GM23338 (cell line): ENCODE measurements at regions not wholly inside any gene's neighbourhood (a gene's known extent, or its start where the extent isn't known, plus 50 kb on each side); places are given as distances from the start of the nearest gene placed in this dataset.

Experiments used
- ATAC-seq: fragments of 200-7000 bp; cut with Tn5 transposase; 3 replicates; pipeline ENCODE4 v1.9.1; 2020
- DNase-seq: peaks from one replicate; pipeline ENCODE4 v3.0.0-alpha.2; 2015; ENCODE audit warnings: low spot score
- H2AFZ ChIP-seq: fragments of 200-600 bp; sonication (generic); 2 replicates; pipeline ENCODE4 v1.8.0; 2016; ENCODE audit warnings: antibody characterized with exemption, mild to moderate bottlenecking, moderate library complexity
- H3F3A ChIP-seq: fragments of 200-600 bp; sonication (generic); replicated peaks from 2 replicates; pipeline ENCODE4 v1.8.0; 2017; ENCODE audit warnings: antibody characterized with exemption, mixed run types, low read depth
- H3K27ac ChIP-seq: fragments of 200-600 bp; sonication (generic); 2 replicates; pipeline ENCODE4 v1.6.1; 2016; ENCODE audit warnings: low read depth
- H3K27me3 ChIP-seq: fragments of 200-600 bp; sonication (generic); 2 replicates; pipeline ENCODE4 v1.8.0; 2016; ENCODE audit warnings: mild to moderate bottlenecking, mixed run types, moderate library complexity; ENCODE audit not compliant: insufficient read depth
- H3K36me3 ChIP-seq: fragments of 200-600 bp; sonication (generic); 2 replicates; pipeline ENCODE4 v1.8.0; 2016; ENCODE audit warnings: mild to moderate bottlenecking; ENCODE audit not compliant: insufficient read depth
- H3K4me1 ChIP-seq: fragments of 200-600 bp; sonication (generic); 2 replicates; pipeline ENCODE4 v1.8.0; 2016; ENCODE audit warnings: mild to moderate bottlenecking, moderate library complexity; ENCODE audit not compliant: insufficient read depth
- H3K4me2 ChIP-seq: fragments of 200-600 bp; sonication (generic); 2 replicates; pipeline ENCODE4 v1.7.1; 2017; ENCODE audit warnings: mixed run types
- H3K4me3 ChIP-seq: fragments of 200-600 bp; sonication (generic); 2 replicates; pipeline ENCODE4 v1.6.1; 2016; ENCODE audit warnings: mixed run types
- H3K79me2 ChIP-seq: fragments of 200-600 bp; sonication (generic); replicated peaks from 2 replicates; pipeline ENCODE4 v1.8.0; 2017; ENCODE audit warnings: mild to moderate bottlenecking; ENCODE audit not compliant: insufficient read depth
- H3K9me2 ChIP-seq: fragments of 200-600 bp; sonication (generic); 2 replicates; pipeline ENCODE4 v1.8.0; 2017; ENCODE audit not compliant: insufficient read depth
- H4K20me1 ChIP-seq: fragments of 200-600 bp; sonication (generic); replicated peaks from 2 replicates; pipeline ENCODE4 v1.8.0; 2017; ENCODE audit warnings: mild to moderate bottlenecking; ENCODE audit not compliant: insufficient read depth
- H3K27ac Mint-ChIP-seq: 2 replicates; pipeline ENCODE4 v1.8.0; 2020; ENCODE audit warnings: inconsistent platforms, mild to moderate bottlenecking, moderate library complexity, mixed read lengths
- H3K27me3 Mint-ChIP-seq: 3 replicates; pipeline ENCODE4 v1.8.0; 2022; ENCODE audit warnings: low read depth, mild to moderate bottlenecking, moderate library complexity, mixed read lengths, inconsistent platforms; ENCODE audit not compliant: insufficient read depth, poor library complexity
- H3K36me3 Mint-ChIP-seq: 3 replicates; pipeline ENCODE4 v1.8.0; 2021; ENCODE audit warnings: low read depth, mild to moderate bottlenecking, inconsistent platforms, moderate library complexity, mixed read lengths
- H3K4me1 Mint-ChIP-seq: 3 replicates; pipeline ENCODE4 v1.8.0; 2020; ENCODE audit warnings: mild to moderate bottlenecking, inconsistent platforms, mixed read lengths
- H3K4me3 Mint-ChIP-seq: 3 replicates; pipeline ENCODE4 v1.8.0; 2021; ENCODE audit warnings: moderate library complexity, mild to moderate bottlenecking, inconsistent platforms, mixed read lengths
- H3K9me3 Mint-ChIP-seq: 3 replicates; pipeline ENCODE4 v1.8.0; 2020; ENCODE audit warnings: moderate library complexity, mild to moderate bottlenecking, inconsistent platforms, mixed read lengths
- CREB1 ChIP-seq: fragments of 250-450 bp; sonication (Bioruptor Pico); IDR thresholded peaks from 2 replicates; pipeline ENCODE4 v1.5.0; 2020; ENCODE audit warnings: low read depth, mild to moderate bottlenecking, moderate library complexity
- EZH2 ChIP-seq: fragments of 200-600 bp; sonication (generic); IDR thresholded peaks from one replicate; pipeline ENCODE4 v1.8.0; 2017; ENCODE audit warnings: antibody characterized with exemption, mild to moderate bottlenecking, low read depth; ENCODE audit not compliant: unreplicated experiment
- EZH2phosphoT487 ChIP-seq: fragments of 200-600 bp; sonication (generic); IDR thresholded peaks from one replicate; pipeline ENCODE4 v1.8.1; 2018; ENCODE audit warnings: antibody characterized with exemption; ENCODE audit not compliant: unreplicated experiment
- JUNB ChIP-seq: IDR thresholded peaks from one replicate; pipeline ENCODE4 v1.6.1; 2016; ENCODE audit warnings: antibody characterized with exemption; ENCODE audit not compliant: unreplicated experiment
- NANOG ChIP-seq: IDR thresholded peaks from 2 replicates; pipeline ENCODE4 v1.6.1; 2016; ENCODE audit warnings: antibody characterized with exemption, borderline replicate concordance
- POLR2AphosphoS5 ChIP-seq: IDR thresholded peaks from 2 replicates; pipeline ENCODE4 v1.6.1; 2016; ENCODE audit warnings: antibody characterized with exemption, low read depth
- STAT1 ChIP-seq: IDR thresholded peaks from one replicate; pipeline ENCODE4 v1.6.1; 2016; ENCODE audit warnings: antibody characterized with exemption; ENCODE audit not compliant: unreplicated experiment
- ZNF114 ChIP-seq: fragments of 250-450 bp; sonication (Bioruptor Pico); IDR thresholded peaks from 2 replicates; pipeline ENCODE4 v1.5.0; 2020; ENCODE audit warnings: mild to moderate bottlenecking, moderate library complexity
- ZNF331 ChIP-seq: fragments of 250-450 bp; sonication (Bioruptor Pico); IDR thresholded peaks from 2 replicates; pipeline ENCODE4 v1.5.0; 2020; ENCODE audit warnings: low read depth, mild to moderate bottlenecking, moderate library complexity
- TF ChIP-seq, protein P1 (sequence below), 2 experiments: fragments of 200-600 bp in 1 of 2; sonication (generic) in 1 of 2; conservative IDR thresholded peaks; 2 replicates each; pipeline versions ENCODE4 v1.5.1 to v1.6.1; 2016 to 2017; ENCODE audit warnings: antibody characterized with exemption in 2 of 2, low read depth in 2 of 2, mild to moderate bottlenecking in 2 of 2, moderate library complexity in 1 of 2
- TF ChIP-seq, protein P2 (sequence below): IDR thresholded peaks from one replicate; pipeline ENCODE4 v1.6.1; 2018; ENCODE audit warnings: antibody characterized with exemption; ENCODE audit not compliant: unreplicated experiment
- TF ChIP-seq, protein P3 (sequence below): IDR thresholded peaks from 2 replicates; pipeline ENCODE4 v1.6.1; 2016; ENCODE audit warnings: antibody characterized with exemption

DNA sequence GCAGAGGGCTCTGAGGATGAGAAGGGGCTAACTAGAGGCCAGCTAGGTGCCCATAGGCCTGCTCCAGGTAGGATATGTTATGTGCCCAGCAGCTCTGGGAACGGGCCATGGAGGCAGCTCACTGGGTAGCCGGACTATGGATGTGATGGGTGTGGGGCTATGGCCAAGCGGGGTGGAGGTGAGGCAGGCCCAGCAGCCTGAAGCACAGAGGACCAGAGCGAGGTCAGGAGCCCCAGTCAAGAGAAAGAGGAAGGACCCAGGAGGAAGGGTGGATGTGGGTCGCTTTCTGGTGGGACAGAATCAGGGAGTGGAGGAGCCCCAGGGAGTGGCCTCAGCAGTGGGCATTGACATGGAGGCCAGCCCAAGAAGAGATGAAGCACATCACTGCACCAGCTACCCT lies 117.9 kb upstream of the MLN start:
- TF ChIP-seq JUNB (no peak), POLR2AphosphoS5 (no peak), ZNF114 (CRISPR knock-in tag) (no peak), CREB1 (CRISPR knock-in tag) (no peak), NANOG (no peak), STAT1 (no peak), ZNF331 (CRISPR knock-in tag) (no peak), EZH2phosphoT487 (no peak), EZH2 (no peak)
- TF ChIP-seq, protein P1, sequence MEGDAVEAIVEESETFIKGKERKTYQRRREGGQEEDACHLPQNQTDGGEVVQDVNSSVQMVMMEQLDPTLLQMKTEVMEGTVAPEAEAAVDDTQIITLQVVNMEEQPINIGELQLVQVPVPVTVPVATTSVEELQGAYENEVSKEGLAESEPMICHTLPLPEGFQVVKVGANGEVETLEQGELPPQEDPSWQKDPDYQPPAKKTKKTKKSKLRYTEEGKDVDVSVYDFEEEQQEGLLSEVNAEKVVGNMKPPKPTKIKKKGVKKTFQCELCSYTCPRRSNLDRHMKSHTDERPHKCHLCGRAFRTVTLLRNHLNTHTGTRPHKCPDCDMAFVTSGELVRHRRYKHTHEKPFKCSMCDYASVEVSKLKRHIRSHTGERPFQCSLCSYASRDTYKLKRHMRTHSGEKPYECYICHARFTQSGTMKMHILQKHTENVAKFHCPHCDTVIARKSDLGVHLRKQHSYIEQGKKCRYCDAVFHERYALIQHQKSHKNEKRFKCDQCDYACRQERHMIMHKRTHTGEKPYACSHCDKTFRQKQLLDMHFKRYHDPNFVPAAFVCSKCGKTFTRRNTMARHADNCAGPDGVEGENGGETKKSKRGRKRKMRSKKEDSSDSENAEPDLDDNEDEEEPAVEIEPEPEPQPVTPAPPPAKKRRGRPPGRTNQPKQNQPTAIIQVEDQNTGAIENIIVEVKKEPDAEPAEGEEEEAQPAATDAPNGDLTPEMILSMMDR (conservative IDR thresholded peaks at IDR 0.05; ENCODE audit: low read depth in 2 of 2) = no peak
- TF ChIP-seq, protein P2, sequence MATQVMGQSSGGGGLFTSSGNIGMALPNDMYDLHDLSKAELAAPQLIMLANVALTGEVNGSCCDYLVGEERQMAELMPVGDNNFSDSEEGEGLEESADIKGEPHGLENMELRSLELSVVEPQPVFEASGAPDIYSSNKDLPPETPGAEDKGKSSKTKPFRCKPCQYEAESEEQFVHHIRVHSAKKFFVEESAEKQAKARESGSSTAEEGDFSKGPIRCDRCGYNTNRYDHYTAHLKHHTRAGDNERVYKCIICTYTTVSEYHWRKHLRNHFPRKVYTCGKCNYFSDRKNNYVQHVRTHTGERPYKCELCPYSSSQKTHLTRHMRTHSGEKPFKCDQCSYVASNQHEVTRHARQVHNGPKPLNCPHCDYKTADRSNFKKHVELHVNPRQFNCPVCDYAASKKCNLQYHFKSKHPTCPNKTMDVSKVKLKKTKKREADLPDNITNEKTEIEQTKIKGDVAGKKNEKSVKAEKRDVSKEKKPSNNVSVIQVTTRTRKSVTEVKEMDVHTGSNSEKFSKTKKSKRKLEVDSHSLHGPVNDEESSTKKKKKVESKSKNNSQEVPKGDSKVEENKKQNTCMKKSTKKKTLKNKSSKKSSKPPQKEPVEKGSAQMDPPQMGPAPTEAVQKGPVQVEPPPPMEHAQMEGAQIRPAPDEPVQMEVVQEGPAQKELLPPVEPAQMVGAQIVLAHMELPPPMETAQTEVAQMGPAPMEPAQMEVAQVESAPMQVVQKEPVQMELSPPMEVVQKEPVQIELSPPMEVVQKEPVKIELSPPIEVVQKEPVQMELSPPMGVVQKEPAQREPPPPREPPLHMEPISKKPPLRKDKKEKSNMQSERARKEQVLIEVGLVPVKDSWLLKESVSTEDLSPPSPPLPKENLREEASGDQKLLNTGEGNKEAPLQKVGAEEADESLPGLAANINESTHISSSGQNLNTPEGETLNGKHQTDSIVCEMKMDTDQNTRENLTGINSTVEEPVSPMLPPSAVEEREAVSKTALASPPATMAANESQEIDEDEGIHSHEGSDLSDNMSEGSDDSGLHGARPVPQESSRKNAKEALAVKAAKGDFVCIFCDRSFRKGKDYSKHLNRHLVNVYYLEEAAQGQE = no peak
- Mint-ChIP-seq H3K27me3 (peaks cover 8% of the 10 kb centered on the region), H3K4me3 (no peak overlapping the region), H3K9me3 (peaks cover 6% of the 10 kb centered on the region; the same call in 1 of the 3 replicates), H3K4me1 (peaks cover 9% of the 10 kb centered on the region), H3K27ac (no peak overlapping the region), H3K36me3 (no peaks in the 10 kb centered on the region)
- no peak for DNase-seq
- Histone ChIP-seq H3K4me3 (no peak overlapping the region), H3F3A (no peaks in the 10 kb centered on the region), H3K4me2 (no peak overlapping the region), H3K9me2 (0 out of 2 replicates have a peak, but pooled peaks cover 3% of the 10 kb centered on the region), H3K36me3 (no peaks in the 10 kb centered on the region), H3K27ac (no peak overlapping the region), H3K79me2 (no peaks in the 10 kb centered on the region), H3K27me3 (no peaks in the 10 kb centered on the region), H4K20me1 (no peaks in the 10 kb centered on the region), H3K4me1 (peaks cover 3% of the 10 kb centered on the region; the same call in 1 of the 2 replicates), H2AFZ (no peak overlapping the region)
- ATAC-seq = no peak

DNA sequence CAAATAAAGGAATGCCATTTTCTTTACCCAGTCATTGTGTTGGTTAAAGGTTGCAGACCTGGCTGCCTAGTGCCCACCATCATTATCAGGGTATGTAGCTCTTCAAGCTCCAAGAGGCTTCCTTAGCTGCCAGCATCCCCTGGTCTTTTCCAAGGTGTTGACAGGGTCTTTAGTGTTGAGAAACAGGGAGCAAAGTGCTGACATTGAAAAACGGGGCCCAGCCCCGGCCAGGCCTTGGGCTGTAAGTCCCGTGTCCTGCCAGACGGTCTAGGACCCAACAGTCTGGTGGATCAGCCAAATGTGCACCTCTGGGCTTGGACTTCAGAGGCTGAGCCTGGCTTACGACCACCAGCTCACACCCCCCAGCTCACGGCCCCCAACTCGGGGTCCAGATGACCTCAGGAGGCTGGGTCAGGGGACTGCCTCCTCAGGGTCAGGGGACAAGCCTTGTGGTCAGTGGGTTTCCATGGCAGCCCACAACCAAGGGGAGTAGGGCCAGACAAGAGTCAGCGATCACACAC lies 114.4 kb upstream of the MLN start:
- DNase-seq = no peak
- no peak for ATAC-seq
- H3K4me3 ChIP-seq = no peak overlapping the region
- Mint-ChIP-seq H3K27me3 (peaks cover 14% of the 10 kb centered on the region), H3K36me3 (no peaks in the 10 kb centered on the region), H3K4me1 (peaks cover 12% of the 10 kb centered on the region; the same call in 2 of the 3 replicates), H3K4me3 (no peak overlapping the region), H3K27ac (no peak overlapping the region), H3K9me3 (peaks cover 11% of the 10 kb centered on the region; the same call in 1 of the 3 replicates)
- no peak overlapping the region for H2AFZ ChIP-seq
- no peak overlapping the region for H3K27ac ChIP-seq
- H3K4me2 ChIP-seq = no peak overlapping the region
- H3K27me3 ChIP-seq = no peaks in the 10 kb centered on the region
- H3K4me1 ChIP-seq = no peaks in the 10 kb centered on the region
- no peaks in the 10 kb centered on the region for H4K20me1 ChIP-seq
- H3F3A ChIP-seq = no peaks in the 10 kb centered on the region
- H3K79me2 ChIP-seq = no peaks in the 10 kb centered on the region
- 0 out of 2 replicates have a peak, but pooled peaks cover 3% of the 10 kb centered on the region for H3K9me2 ChIP-seq
- no peaks in the 10 kb centered on the region for H3K36me3 ChIP-seq
- TF ChIP-seq STAT1 (no peak), ZNF331 (CRISPR knock-in tag) (no peak), JUNB (no peak), ZNF114 (CRISPR knock-in tag) (no peak), EZH2phosphoT487 (no peak)
- TF ChIP-seq, protein P2 = no peak
- TF ChIP-seq, protein P1 (conservative IDR thresholded peaks at IDR 0.05; ENCODE audit: low read depth in 2 of 2) = no peak
- TF ChIP-seq, protein P3, sequence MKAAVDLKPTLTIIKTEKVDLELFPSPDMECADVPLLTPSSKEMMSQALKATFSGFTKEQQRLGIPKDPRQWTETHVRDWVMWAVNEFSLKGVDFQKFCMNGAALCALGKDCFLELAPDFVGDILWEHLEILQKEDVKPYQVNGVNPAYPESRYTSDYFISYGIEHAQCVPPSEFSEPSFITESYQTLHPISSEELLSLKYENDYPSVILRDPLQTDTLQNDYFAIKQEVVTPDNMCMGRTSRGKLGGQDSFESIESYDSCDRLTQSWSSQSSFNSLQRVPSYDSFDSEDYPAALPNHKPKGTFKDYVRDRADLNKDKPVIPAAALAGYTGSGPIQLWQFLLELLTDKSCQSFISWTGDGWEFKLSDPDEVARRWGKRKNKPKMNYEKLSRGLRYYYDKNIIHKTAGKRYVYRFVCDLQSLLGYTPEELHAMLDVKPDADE = no peak
